HFFc6 (cell line): ENCODE measurements at regions not wholly inside any gene's neighbourhood (a gene's known extent, or its start where the extent isn't known, plus 50 kb on each side); places are given as distances from the start of the nearest gene placed in this dataset.

ENCODE experiments used
- DNase-seq: peaks from one replicate; pipeline ENCODE4 v3.0.0-alpha.2; 2018
- H3K27ac Mint-ChIP-seq: 2 replicates; pipeline ENCODE4 v1.8.0; 2020; ENCODE audit warnings: mild to moderate bottlenecking, mixed read lengths
- H3K27me3 Mint-ChIP-seq: 2 replicates; pipeline ENCODE4 v1.8.0; 2021; ENCODE audit warnings: mild to moderate bottlenecking, moderate library complexity, mixed read lengths; ENCODE audit not compliant: insufficient read depth
- H3K36me3 Mint-ChIP-seq: 2 replicates; pipeline ENCODE4 v1.8.0; 2021; ENCODE audit warnings: low read depth, mixed read lengths
- H3K4me1 Mint-ChIP-seq: 2 replicates; pipeline ENCODE4 v1.8.0; 2020; ENCODE audit warnings: low read depth, mixed read lengths
- H3K4me3 Mint-ChIP-seq: 2 replicates; pipeline ENCODE4 v1.8.0; 2020; ENCODE audit warnings: mild to moderate bottlenecking, moderate library complexity, mixed read lengths
- H3K9me3 Mint-ChIP-seq: 2 replicates; pipeline ENCODE4 v1.8.0; 2020; ENCODE audit warnings: mild to moderate bottlenecking, mixed read lengths
- TF ChIP-seq, protein P1 (sequence below): fragments of 200-600 bp; sonication (generic); IDR thresholded peaks from 2 replicates; pipeline ENCODE4 v1.5.0; 2021; ENCODE audit warnings: antibody characterized with exemption, mild to moderate bottlenecking

DNA sequence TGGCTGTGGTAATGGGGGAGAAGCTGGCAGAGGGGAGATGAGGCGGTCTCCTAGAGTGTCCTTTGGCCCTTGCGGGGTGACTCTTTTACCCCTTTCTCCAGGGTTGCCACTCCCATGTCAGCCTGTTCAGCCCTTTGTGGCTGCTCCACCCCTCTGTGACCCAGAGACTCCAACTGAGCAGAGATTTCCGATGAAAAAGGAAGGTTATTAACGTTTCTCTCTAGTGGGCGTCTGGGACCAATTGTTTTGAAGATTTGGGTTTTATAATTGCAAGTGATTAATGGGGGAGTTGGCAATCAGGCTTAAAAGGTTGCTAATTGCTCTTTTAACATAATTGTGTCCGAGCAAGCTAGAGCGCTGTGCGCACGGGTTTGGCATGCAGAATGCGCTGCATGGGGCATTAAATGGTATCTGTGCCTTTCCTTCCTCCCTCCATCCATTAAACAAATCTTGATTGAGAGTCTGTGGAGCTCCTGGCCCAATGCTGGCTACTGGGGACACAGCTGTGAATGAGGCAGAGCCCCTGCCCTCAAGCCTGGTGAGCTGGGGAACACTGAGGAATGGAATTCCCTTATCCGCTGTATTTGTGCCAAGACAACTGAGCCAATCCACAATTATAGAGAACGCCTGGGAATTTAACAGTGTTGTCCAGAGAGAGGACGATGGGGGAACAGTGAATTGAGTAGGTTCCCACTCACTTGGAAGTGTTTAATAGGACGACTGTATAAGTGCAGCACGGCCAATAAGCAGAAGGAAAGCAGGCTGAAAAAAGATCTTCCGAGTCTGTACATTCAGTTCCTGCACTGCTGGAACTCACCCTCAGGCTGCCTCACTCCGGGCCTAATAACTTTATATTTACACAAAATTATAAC lies 295.9 kb downstream of the MIAT start:
- H3K27me3 Mint-ChIP-seq = peaks cover 28% of the 10 kb centered on the region
- DNase-seq = no peak
- TF ChIP-seq, protein P1, sequence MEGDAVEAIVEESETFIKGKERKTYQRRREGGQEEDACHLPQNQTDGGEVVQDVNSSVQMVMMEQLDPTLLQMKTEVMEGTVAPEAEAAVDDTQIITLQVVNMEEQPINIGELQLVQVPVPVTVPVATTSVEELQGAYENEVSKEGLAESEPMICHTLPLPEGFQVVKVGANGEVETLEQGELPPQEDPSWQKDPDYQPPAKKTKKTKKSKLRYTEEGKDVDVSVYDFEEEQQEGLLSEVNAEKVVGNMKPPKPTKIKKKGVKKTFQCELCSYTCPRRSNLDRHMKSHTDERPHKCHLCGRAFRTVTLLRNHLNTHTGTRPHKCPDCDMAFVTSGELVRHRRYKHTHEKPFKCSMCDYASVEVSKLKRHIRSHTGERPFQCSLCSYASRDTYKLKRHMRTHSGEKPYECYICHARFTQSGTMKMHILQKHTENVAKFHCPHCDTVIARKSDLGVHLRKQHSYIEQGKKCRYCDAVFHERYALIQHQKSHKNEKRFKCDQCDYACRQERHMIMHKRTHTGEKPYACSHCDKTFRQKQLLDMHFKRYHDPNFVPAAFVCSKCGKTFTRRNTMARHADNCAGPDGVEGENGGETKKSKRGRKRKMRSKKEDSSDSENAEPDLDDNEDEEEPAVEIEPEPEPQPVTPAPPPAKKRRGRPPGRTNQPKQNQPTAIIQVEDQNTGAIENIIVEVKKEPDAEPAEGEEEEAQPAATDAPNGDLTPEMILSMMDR = no peak
- H3K36me3 Mint-ChIP-seq = no peaks in the 10 kb centered on the region
- no peaks in the 10 kb centered on the region for H3K9me3 Mint-ChIP-seq
- no peaks in the 10 kb centered on the region for H3K4me1 Mint-ChIP-seq
- no peak overlapping the region for H3K27ac Mint-ChIP-seq
- H3K4me3 Mint-ChIP-seq = no peak overlapping the region

DNA sequence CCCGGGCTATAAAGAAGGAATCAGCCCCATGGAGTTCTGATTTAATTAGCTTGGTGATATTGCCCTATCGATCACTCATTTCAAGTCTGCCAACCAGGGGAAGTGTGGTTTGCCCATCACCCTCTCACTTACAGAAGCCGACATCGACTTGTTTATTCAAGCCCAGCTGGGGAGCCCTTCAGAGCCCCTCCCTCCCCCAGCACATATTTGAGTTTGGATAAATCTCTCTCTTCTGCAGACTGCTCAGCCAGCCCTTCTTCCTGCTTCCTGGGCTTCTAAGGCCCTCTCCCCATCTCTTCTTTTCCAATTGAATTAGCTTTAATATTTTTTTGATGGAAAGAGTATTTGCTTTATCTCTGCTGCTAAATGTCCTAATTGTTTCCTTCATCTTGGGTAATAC lies 299.0 kb downstream of the MIAT start:
- Mint-ChIP-seq H3K36me3 (no peaks in the 10 kb centered on the region), H3K27ac (no peak overlapping the region), H3K4me1 (no peaks in the 10 kb centered on the region), H3K9me3 (no peaks in the 10 kb centered on the region), H3K27me3 (peaks cover 38% of the 10 kb centered on the region), H3K4me3 (no peak overlapping the region)
- no peak for DNase-seq
- TF ChIP-seq, protein P1 = no peak

DNA sequence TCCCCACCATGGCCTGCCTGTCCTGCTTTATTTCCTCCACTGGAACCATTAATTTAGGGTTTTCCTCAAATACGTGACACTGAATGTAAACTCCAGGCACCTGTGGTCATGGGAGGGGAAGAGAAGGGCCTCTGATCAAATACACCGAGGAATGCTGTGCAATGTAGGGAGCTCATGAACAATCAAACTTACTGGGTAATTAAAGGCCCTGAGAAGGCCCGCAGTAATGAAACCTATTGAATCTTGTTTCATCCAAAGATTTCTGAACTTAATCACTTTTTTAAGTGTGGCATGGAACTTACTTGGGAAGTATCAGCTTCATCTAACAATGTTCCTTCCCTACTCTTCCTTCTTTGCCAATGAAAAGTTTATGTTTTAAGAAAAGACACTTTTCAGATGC lies 299.8 kb downstream of the MIAT start:
- Mint-ChIP-seq H3K27ac (no peak overlapping the region), H3K27me3 (peaks cover 34% of the 10 kb centered on the region), H3K4me1 (no peaks in the 10 kb centered on the region), H3K36me3 (no peaks in the 10 kb centered on the region), H3K4me3 (no peak overlapping the region), H3K9me3 (no peaks in the 10 kb centered on the region)
- no peak for DNase-seq
- TF ChIP-seq, protein P1 = no peak

- Mint-ChIP-seq H3K4me1 (no peaks in the 10 kb centered on the region), H3K27ac (no peak overlapping the region), H3K4me3 (no peak overlapping the region), H3K9me3 (no peaks in the 10 kb centered on the region), H3K36me3 (no peaks in the 10 kb centered on the region), H3K27me3 (peaks cover 29% of the 10 kb centered on the region)
- TF ChIP-seq, protein P1 = no peak
- DNase-seq = no peak
Measured at GRCh38 chr22:26957897-26958296, 300.5 kb downstream of the MIAT start.

DNA sequence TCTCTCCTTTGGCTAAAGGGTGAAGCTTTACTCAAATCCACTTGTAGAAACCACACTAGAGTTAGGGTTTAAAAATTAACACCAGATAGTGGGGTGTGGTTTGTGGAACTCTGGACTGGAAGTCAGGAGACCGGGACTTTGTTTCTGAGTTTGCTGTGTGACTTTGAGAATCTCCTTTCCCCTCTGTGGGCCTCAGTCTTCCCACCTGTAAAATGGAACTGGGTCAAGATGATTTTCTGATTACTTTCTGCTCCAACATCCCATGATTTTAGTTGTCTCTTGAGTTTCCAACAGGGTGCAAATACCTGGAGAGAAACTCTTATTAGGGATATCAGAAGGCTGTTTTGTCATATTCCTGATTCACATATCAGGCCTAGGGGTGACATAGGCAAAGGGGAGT lies 301.0 kb downstream of the MIAT start:
- Mint-ChIP-seq H3K36me3 (no peaks in the 10 kb centered on the region), H3K27me3 (peaks cover 25% of the 10 kb centered on the region), H3K9me3 (no peaks in the 10 kb centered on the region), H3K27ac (no peak overlapping the region), H3K4me1 (no peaks in the 10 kb centered on the region), H3K4me3 (no peak overlapping the region)
- DNase-seq = no peak
- TF ChIP-seq, protein P1 = no peak
